Lower leg skin (tissue), 4 donors: ENCODE measurements at regions not wholly inside any gene's neighbourhood (a gene's known extent, or its start where the extent isn't known, plus 50 kb on each side); places are given as distances from the start of the nearest gene placed in this dataset.

Experiments
- DNase-seq, 2 donors: peaks; one replicate each; pipeline ENCODE4 v3.0.0-alpha.2; 2019; ENCODE audit warnings: low spot score in 2 of 2
- H3K4me3 ChIP-seq: fragments of 200-600 bp; sonication (generic); 2 replicates; pipeline ENCODE4 v1.5.1; 2017; ENCODE audit warnings: mild to moderate bottlenecking, low read depth; ENCODE audit not compliant: poor library complexity, severe bottlenecking
- CTCF ChIP-seq, 3 donors: fragments of 450-650 bp; IDR thresholded peaks; one replicate each; pipeline ENCODE4 v1.5.1; 2016; ENCODE audit warnings: antibody characterized with exemption in 3 of 3, mild to moderate bottlenecking in 3 of 3, moderate library complexity in 2 of 3
- POLR2A ChIP-seq, 2 donors: fragments of 450-650 bp; IDR thresholded peaks; one replicate each; pipeline ENCODE4 v1.6.1; 2016 to 2017; ENCODE audit warnings: antibody characterized with exemption in 2 of 2, mild to moderate bottlenecking in 1 of 2, moderate library complexity in 1 of 2
- WGBS, 2 donors: methylation state at CpG; one replicate each; pipeline ENCODE4 v1.1.5; 2018; 5-methylcytosine and 5-hydroxymethylcytosine counted together
- intact Hi-C: fragments of 100-400 bp; cut with DNase I; formaldehyde crosslinking; loops from one replicate; pipeline ENCODE4 v1.15.0; 2023; ENCODE audit warnings: low total_unique reads

- intact Hi-C loops, result no loop called here
These were observed 336.4 kb upstream of the FMN2 start for GRCh38 chr1:239755107-239755912.

GRCh38 chr1:239757716-239758115 lies 334.0 kb upstream of the FMN2 start:
- DNase-seq, result no peak
- no peak overlapping the region for H3K4me3 ChIP-seq
- TF ChIP-seq CTCF (IDR thresholded peaks at IDR 0.05) (no peak), POLR2A (IDR thresholded peaks at IDR 0.05) (no peak)
- intact Hi-C loops, result no loop called here
- 73 to 74% methylated on average over 2 of the region's 2 CpGs for WGBS, 2 donors

More at GRCh38 chr1:239755107-239755912, 336.4 kb upstream of the FMN2 start:
- TF ChIP-seq CTCF (IDR thresholded peaks at IDR 0.05) (no peak), POLR2A (IDR thresholded peaks at IDR 0.05) (no peak)
- WGBS, 2 donors, result 70 to 74% methylated on average over 2 of the region's 2 CpGs
- no peak for DNase-seq
- no peak overlapping the region for H3K4me3 ChIP-seq

DNA sequence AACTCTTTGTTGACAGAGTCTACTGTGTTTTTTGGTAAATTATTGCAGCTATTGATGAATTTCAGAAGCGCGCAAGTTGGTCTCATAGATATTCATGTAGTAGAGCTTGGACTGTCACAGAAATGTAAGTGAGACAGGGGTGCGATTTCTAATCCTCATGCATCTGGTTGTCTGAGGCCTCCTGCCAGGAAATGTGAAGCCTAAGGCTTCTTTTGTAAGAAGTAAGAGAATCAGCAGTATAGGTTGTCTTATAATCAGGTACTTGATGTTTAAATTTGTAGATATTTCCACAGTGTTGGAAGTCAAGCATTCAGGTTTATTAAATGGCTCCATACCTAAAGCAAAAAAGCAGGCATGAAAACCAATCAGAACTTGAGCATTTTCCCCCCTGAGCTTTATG lies 332.9 kb upstream of the FMN2 start:
- TF ChIP-seq CTCF (IDR thresholded peaks at IDR 0.05) (no peak), POLR2A (IDR thresholded peaks at IDR 0.05) (no peak)
- no peak for DNase-seq
- 82 to 83% methylated on average over 3 of the region's 3 CpGs for WGBS, 2 donors
- no peak overlapping the region for H3K4me3 ChIP-seq
- intact Hi-C loops, result no loop called here

DNA sequence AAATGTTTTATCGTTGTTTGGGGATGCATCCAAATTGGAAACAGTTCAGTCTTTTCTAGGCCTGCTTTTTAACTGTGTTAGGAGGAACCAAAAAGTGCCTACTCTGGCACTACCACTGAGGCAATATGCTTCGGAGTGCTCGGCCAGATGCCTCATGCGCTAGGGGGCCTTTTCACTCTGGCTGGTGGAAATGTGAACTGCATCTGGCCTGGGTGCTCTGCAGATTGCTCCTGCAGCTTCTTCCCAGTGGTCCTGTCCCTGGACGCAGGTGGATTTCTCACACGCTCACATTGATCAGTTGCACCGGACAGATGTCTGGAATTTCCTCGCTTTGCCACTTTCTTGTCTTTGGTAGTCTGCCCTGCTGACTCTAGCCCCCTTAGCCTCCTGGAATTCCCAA lies 330.2 kb upstream of the FMN2 start:
- WGBS, 2 donors, result 84 to 89% methylated on average over 8 of the region's 8 CpGs
- intact Hi-C loops, result no loop called here
- TF ChIP-seq POLR2A (IDR thresholded peaks at IDR 0.05) (no peak), CTCF (IDR thresholded peaks at IDR 0.05) (no peak)
- DNase-seq, result no peak
- H3K4me3 ChIP-seq, result no peak overlapping the region

- no peak for DNase-seq
- 88 to 90% methylated on average over 1 of the region's 1 CpG for WGBS, 2 donors
- intact Hi-C loops, result no loop called here
- TF ChIP-seq POLR2A (IDR thresholded peaks at IDR 0.05) (no peak), CTCF (IDR thresholded peaks at IDR 0.05) (no peak)
- no peak overlapping the region for H3K4me3 ChIP-seq
These were observed 327.8 kb upstream of the FMN2 start for GRCh38 chr1:239763850-239764249.

- intact Hi-C loops, result no loop called here
- no peak for TF ChIP-seq CTCF (IDR thresholded peaks at IDR 0.05)
- TF ChIP-seq POLR2A (IDR thresholded peaks at IDR 0.05), result no peak
- DNase-seq, result no peak
- H3K4me3 ChIP-seq, result no peak overlapping the region
- 42 to 64% methylated on average over 2 of the region's 2 CpGs for WGBS, 2 donors
These were observed 327.1 kb upstream of the FMN2 start for GRCh38 chr1:239764546-239764945.
